GM23338 (cell line): ENCODE measurements at regions not wholly inside any gene's neighbourhood (a gene's known extent, or its start where the extent isn't known, plus 50 kb on each side); places are given as distances from the start of the nearest gene placed in this dataset.

Source experiments
- ATAC-seq: fragments of 200-7000 bp; cut with Tn5 transposase; 3 replicates; pipeline ENCODE4 v1.9.1; 2020
- DNase-seq: peaks from one replicate; pipeline ENCODE4 v3.0.0-alpha.2; 2015; ENCODE audit warnings: low spot score
- H2AFZ ChIP-seq: fragments of 200-600 bp; sonication (generic); 2 replicates; pipeline ENCODE4 v1.8.0; 2016; ENCODE audit warnings: antibody characterized with exemption, mild to moderate bottlenecking, moderate library complexity
- H3F3A ChIP-seq: fragments of 200-600 bp; sonication (generic); replicated peaks from 2 replicates; pipeline ENCODE4 v1.8.0; 2017; ENCODE audit warnings: antibody characterized with exemption, mixed run types, low read depth
- H3K27ac ChIP-seq: fragments of 200-600 bp; sonication (generic); 2 replicates; pipeline ENCODE4 v1.6.1; 2016; ENCODE audit warnings: low read depth
- H3K27me3 ChIP-seq: fragments of 200-600 bp; sonication (generic); 2 replicates; pipeline ENCODE4 v1.8.0; 2016; ENCODE audit warnings: mild to moderate bottlenecking, mixed run types, moderate library complexity; ENCODE audit not compliant: insufficient read depth
- H3K36me3 ChIP-seq: fragments of 200-600 bp; sonication (generic); 2 replicates; pipeline ENCODE4 v1.8.0; 2016; ENCODE audit warnings: mild to moderate bottlenecking; ENCODE audit not compliant: insufficient read depth
- H3K4me1 ChIP-seq: fragments of 200-600 bp; sonication (generic); 2 replicates; pipeline ENCODE4 v1.8.0; 2016; ENCODE audit warnings: mild to moderate bottlenecking, moderate library complexity; ENCODE audit not compliant: insufficient read depth
- H3K4me2 ChIP-seq: fragments of 200-600 bp; sonication (generic); 2 replicates; pipeline ENCODE4 v1.7.1; 2017; ENCODE audit warnings: mixed run types
- H3K4me3 ChIP-seq: fragments of 200-600 bp; sonication (generic); 2 replicates; pipeline ENCODE4 v1.6.1; 2016; ENCODE audit warnings: mixed run types
- H3K79me2 ChIP-seq: fragments of 200-600 bp; sonication (generic); replicated peaks from 2 replicates; pipeline ENCODE4 v1.8.0; 2017; ENCODE audit warnings: mild to moderate bottlenecking; ENCODE audit not compliant: insufficient read depth
- H3K9me2 ChIP-seq: fragments of 200-600 bp; sonication (generic); 2 replicates; pipeline ENCODE4 v1.8.0; 2017; ENCODE audit not compliant: insufficient read depth
- H4K20me1 ChIP-seq: fragments of 200-600 bp; sonication (generic); replicated peaks from 2 replicates; pipeline ENCODE4 v1.8.0; 2017; ENCODE audit warnings: mild to moderate bottlenecking; ENCODE audit not compliant: insufficient read depth
- H3K27ac Mint-ChIP-seq: 2 replicates; pipeline ENCODE4 v1.8.0; 2020; ENCODE audit warnings: inconsistent platforms, mild to moderate bottlenecking, moderate library complexity, mixed read lengths
- H3K27me3 Mint-ChIP-seq: 3 replicates; pipeline ENCODE4 v1.8.0; 2022; ENCODE audit warnings: low read depth, mild to moderate bottlenecking, moderate library complexity, mixed read lengths, inconsistent platforms; ENCODE audit not compliant: insufficient read depth, poor library complexity
- H3K36me3 Mint-ChIP-seq: 3 replicates; pipeline ENCODE4 v1.8.0; 2021; ENCODE audit warnings: low read depth, mild to moderate bottlenecking, inconsistent platforms, moderate library complexity, mixed read lengths
- H3K4me1 Mint-ChIP-seq: 3 replicates; pipeline ENCODE4 v1.8.0; 2020; ENCODE audit warnings: mild to moderate bottlenecking, inconsistent platforms, mixed read lengths
- H3K4me3 Mint-ChIP-seq: 3 replicates; pipeline ENCODE4 v1.8.0; 2021; ENCODE audit warnings: moderate library complexity, mild to moderate bottlenecking, inconsistent platforms, mixed read lengths
- H3K9me3 Mint-ChIP-seq: 3 replicates; pipeline ENCODE4 v1.8.0; 2020; ENCODE audit warnings: moderate library complexity, mild to moderate bottlenecking, inconsistent platforms, mixed read lengths
- CREB1 ChIP-seq: fragments of 250-450 bp; sonication (Bioruptor Pico); IDR thresholded peaks from 2 replicates; pipeline ENCODE4 v1.5.0; 2020; ENCODE audit warnings: low read depth, mild to moderate bottlenecking, moderate library complexity
- CTCF ChIP-seq, 2 experiments: fragments of 200-600 bp in 1 of 2; sonication (generic) in 1 of 2; conservative IDR thresholded peaks; 2 replicates each; pipeline versions ENCODE4 v1.5.1 to v1.6.1; 2016 to 2017; ENCODE audit warnings: antibody characterized with exemption in 2 of 2, low read depth in 2 of 2, mild to moderate bottlenecking in 2 of 2, moderate library complexity in 1 of 2
- ETS1 ChIP-seq: IDR thresholded peaks from 2 replicates; pipeline ENCODE4 v1.6.1; 2016; ENCODE audit warnings: antibody characterized with exemption
- JUNB ChIP-seq: IDR thresholded peaks from one replicate; pipeline ENCODE4 v1.6.1; 2016; ENCODE audit warnings: antibody characterized with exemption; ENCODE audit not compliant: unreplicated experiment
- POLR2AphosphoS5 ChIP-seq: IDR thresholded peaks from 2 replicates; pipeline ENCODE4 v1.6.1; 2016; ENCODE audit warnings: antibody characterized with exemption, low read depth
- REST ChIP-seq: IDR thresholded peaks from one replicate; pipeline ENCODE4 v1.6.1; 2018; ENCODE audit warnings: antibody characterized with exemption; ENCODE audit not compliant: unreplicated experiment
- STAT1 ChIP-seq: IDR thresholded peaks from one replicate; pipeline ENCODE4 v1.6.1; 2016; ENCODE audit warnings: antibody characterized with exemption; ENCODE audit not compliant: unreplicated experiment
- ZNF114 ChIP-seq: fragments of 250-450 bp; sonication (Bioruptor Pico); IDR thresholded peaks from 2 replicates; pipeline ENCODE4 v1.5.0; 2020; ENCODE audit warnings: mild to moderate bottlenecking, moderate library complexity
- ZNF462 ChIP-seq: fragments of 250-450 bp; sonication (Bioruptor Pico); IDR thresholded peaks from 2 replicates; pipeline ENCODE4 v1.5.0; 2020; ENCODE audit warnings: mild to moderate bottlenecking, moderate library complexity

GRCh38 chr2:16238786-16239185 is 298.4 kb downstream of the MYCN start:
- no peak for DNase-seq
- Histone ChIP-seq H3K4me3 (no peak overlapping the region), H3K9me2 (peaks cover 10% of the 10 kb centered on the region; the same call in 1 of the 2 replicates), H3F3A (no peaks in the 10 kb centered on the region), H3K4me2 (no peak overlapping the region), H2AFZ (no peak overlapping the region), H3K79me2 (no peaks in the 10 kb centered on the region), H4K20me1 (no peaks in the 10 kb centered on the region), H3K4me1 (peaks cover 21% of the 10 kb centered on the region), H3K27ac (no peak overlapping the region), H3K27me3 (no peaks in the 10 kb centered on the region), H3K36me3 (no peaks in the 10 kb centered on the region)
- Mint-ChIP-seq H3K27me3 (no peaks in the 10 kb centered on the region), H3K9me3 (peaks cover 6% of the 10 kb centered on the region; the same call in 2 of the 3 replicates), H3K4me3 (no peak overlapping the region), H3K4me1 (peaks cover 26% of the 10 kb centered on the region), H3K36me3 (peaks cover 5% of the 10 kb centered on the region; the same call in 2 of the 3 replicates), H3K27ac (no peak overlapping the region)
- TF ChIP-seq ZNF462 (CRISPR knock-in tag) (no peak), JUNB (no peak), REST (no peak), ZNF114 (CRISPR knock-in tag) (no peak), CTCF (conservative IDR thresholded peaks at IDR 0.05; ENCODE audit: low read depth in 2 of 2) (no peak), CREB1 (CRISPR knock-in tag) (no peak), STAT1 (no peak), POLR2AphosphoS5 (no peak), ETS1 (no peak)
- ATAC-seq, result no peak
